ENCODE measurements at regions not wholly inside any gene's neighbourhood (a gene's known extent, or its start where the extent isn't known, plus 50 kb on each side); places are given as distances from the start of the nearest gene placed in this dataset.

DNA sequence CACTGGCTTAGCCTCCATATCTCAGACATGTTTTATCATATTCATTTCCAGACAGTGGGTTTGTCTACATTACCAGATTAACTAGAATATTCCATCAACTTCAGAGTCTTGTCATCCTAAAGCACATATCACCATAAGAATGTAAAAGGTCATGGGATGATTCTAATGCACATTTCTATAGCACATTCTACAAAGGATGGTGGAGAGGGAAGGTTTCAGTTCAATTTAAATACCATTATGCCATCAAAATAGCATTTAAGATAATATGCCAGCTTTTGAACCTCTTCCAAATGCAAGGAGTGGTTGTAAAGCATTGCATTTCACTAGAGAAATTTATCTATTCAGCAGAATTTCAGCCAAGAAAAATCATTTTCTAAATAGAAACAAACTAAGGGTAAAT is 970.5 kb downstream of the TTLL7 start:
- H3K36me3 Mint-ChIP-seq (ENCODE audit: unreplicated experiment), result peaks cover 2% of the 10 kb centered on the region
- peaks cover 46% of the 10 kb centered on the region for H3K4me1 Mint-ChIP-seq (ENCODE audit: unreplicated experiment)
- no peak for TF ChIP-seq CTCF (IDR thresholded peaks at IDR 0.05)
- H3K9me3 Mint-ChIP-seq (ENCODE audit: unreplicated experiment), result peaks cover 22% of the 10 kb centered on the region
- H3K27ac Mint-ChIP-seq (ENCODE audit: unreplicated experiment), result peak overlapping the region; percentile 8
- H3K27me3 Mint-ChIP-seq (ENCODE audit: unreplicated experiment), result no peaks in the 10 kb centered on the region
- no peak for DNase-seq (ENCODE audit: extremely low spot score, unreplicated experiment)
- H3K4me3 Mint-ChIP-seq (ENCODE audit: unreplicated experiment), result no peak overlapping the region

DNA sequence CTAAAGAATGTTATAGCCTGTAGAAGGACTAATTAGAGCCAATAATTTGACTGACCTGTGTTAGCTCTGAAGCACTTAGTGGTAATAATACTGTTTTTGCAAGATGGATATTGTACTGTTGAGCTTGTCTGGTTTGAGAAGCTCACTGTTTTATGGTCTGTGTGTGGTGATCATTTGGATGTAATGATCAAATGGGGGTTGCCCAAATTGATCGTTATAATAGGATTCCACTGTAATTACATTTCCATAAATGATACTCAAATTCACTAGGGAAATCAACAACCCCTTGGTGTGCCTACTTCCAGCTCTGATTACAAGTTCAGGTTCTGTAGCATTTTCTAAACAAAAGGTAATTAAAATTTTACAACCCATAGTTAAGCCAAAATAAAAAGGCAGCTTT is 971.4 kb downstream of the TTLL7 start:
- Mint-ChIP-seq H3K9me3 (ENCODE audit: unreplicated experiment) (peaks cover 14% of the 10 kb centered on the region), H3K27ac (ENCODE audit: unreplicated experiment) (no peak overlapping the region), H3K4me3 (ENCODE audit: unreplicated experiment) (no peak overlapping the region), H3K27me3 (ENCODE audit: unreplicated experiment) (no peaks in the 10 kb centered on the region), H3K4me1 (ENCODE audit: unreplicated experiment) (peaks cover 44% of the 10 kb centered on the region), H3K36me3 (ENCODE audit: unreplicated experiment) (peaks cover 2% of the 10 kb centered on the region)
- DNase-seq (ENCODE audit: extremely low spot score, unreplicated experiment), result no peak
- no peak for TF ChIP-seq CTCF (IDR thresholded peaks at IDR 0.05)

- H3K36me3 Mint-ChIP-seq (ENCODE audit: unreplicated experiment), result peaks cover 2% of the 10 kb centered on the region
- H3K4me3 Mint-ChIP-seq (ENCODE audit: unreplicated experiment), result no peak overlapping the region
Observed at GRCh38 chr1:83026745-83027144, 972.2 kb downstream of the TTLL7 start.

DNA sequence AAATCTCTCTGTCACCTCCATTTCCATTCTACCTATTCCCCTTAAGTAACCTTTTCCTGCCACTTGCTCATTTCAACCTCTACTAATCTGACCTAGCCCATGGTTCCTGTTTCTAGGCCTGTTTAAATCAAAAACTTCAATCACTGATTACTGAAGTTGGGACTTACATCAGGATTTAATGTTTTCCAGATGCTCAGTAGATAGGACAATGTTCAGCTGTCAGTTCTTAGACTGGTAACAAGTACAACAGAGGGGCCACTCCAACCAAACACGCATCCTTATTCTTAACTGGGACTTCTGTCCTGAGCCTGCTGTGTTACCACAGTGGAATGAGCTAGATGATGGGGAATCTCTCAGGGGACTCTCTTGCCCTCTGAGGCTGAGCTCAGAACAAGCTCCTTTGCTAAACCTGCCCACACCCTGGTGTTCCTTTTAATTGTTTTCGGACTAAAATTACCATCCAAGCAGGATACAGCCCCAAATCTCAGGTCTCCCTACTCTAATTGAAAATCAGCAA is 974.6 kb downstream of the TTLL7 start:
- Mint-ChIP-seq H3K36me3 (ENCODE audit: unreplicated experiment) (peaks cover 11% of the 10 kb centered on the region), H3K4me3 (ENCODE audit: unreplicated experiment) (no peak overlapping the region), H3K27ac (ENCODE audit: unreplicated experiment) (no peak overlapping the region), H3K4me1 (ENCODE audit: unreplicated experiment) (peaks cover 29% of the 10 kb centered on the region), H3K9me3 (ENCODE audit: unreplicated experiment) (peaks cover 21% of the 10 kb centered on the region), H3K27me3 (ENCODE audit: unreplicated experiment) (no peaks in the 10 kb centered on the region)
- no peak for DNase-seq (ENCODE audit: extremely low spot score, unreplicated experiment)
- no peak for TF ChIP-seq CTCF (IDR thresholded peaks at IDR 0.05)

More at GRCh38 chr1:83026745-83027144, 972.2 kb downstream of the TTLL7 start:
- DNase-seq (ENCODE audit: extremely low spot score, unreplicated experiment), result no peak
- Mint-ChIP-seq H3K27me3 (ENCODE audit: unreplicated experiment) (no peaks in the 10 kb centered on the region), H3K9me3 (ENCODE audit: unreplicated experiment) (peaks cover 14% of the 10 kb centered on the region), H3K4me1 (ENCODE audit: unreplicated experiment) (peaks cover 44% of the 10 kb centered on the region), H3K27ac (ENCODE audit: unreplicated experiment) (no peak overlapping the region)
- TF ChIP-seq CTCF (IDR thresholded peaks at IDR 0.05), result no peak

DNA sequence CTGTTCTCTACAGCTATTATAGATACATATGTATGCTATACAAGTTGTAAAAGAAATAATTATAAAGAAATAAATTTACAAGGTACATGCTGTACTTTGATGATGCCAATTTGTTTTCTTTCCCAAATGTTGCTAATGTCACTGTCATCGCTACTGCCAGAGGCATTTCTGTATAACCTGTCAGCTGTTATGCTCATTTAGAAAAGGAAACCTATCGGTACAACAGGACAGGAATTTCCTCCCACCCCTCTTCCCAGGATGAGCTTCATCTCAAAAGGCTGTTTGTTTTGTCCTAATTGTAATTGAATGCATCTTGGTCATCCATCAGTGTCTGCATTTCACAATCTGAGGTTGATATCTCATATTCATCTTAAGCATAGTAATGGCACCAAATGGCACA is 975.7 kb downstream of the TTLL7 start:
- no peak overlapping the region for H3K4me3 Mint-ChIP-seq (ENCODE audit: unreplicated experiment)

More for the DNA sequence above, 975.7 kb downstream of the TTLL7 start:
- Mint-ChIP-seq H3K27ac (ENCODE audit: unreplicated experiment) (no peak overlapping the region), H3K9me3 (ENCODE audit: unreplicated experiment) (peaks cover 18% of the 10 kb centered on the region), H3K27me3 (ENCODE audit: unreplicated experiment) (no peaks in the 10 kb centered on the region), H3K4me1 (ENCODE audit: unreplicated experiment) (peaks cover 20% of the 10 kb centered on the region), H3K36me3 (ENCODE audit: unreplicated experiment) (peaks cover 11% of the 10 kb centered on the region)
- no peak for DNase-seq (ENCODE audit: extremely low spot score, unreplicated experiment)
- no peak for TF ChIP-seq CTCF (IDR thresholded peaks at IDR 0.05)

Measured in osteocyte (in vitro differentiated cells).